Transverse colon (tissue), 4 donors: ENCODE measurements at regions not wholly inside any gene's neighbourhood (a gene's known extent, or its start where the extent isn't known, plus 50 kb on each side); places are given as distances from the start of the nearest gene placed in this dataset.
"Not testable (repeated sequence)": the region's sequence is repeated elsewhere in the genome, so short reads cannot be mapped to it uniquely, and the experiment has no call there.

ENCODE experiments used
- DNase-seq: peaks from one replicate; pipeline ENCODE4 v3.0.0-alpha.2; 2019
- H3K27ac ChIP-seq, 4 donors: fragments of 200-600 bp; sonication (generic); 2 replicates each; pipeline ENCODE4 v1.5.1; 2016 to 2018; ENCODE audit warnings: inconsistent platforms in 4 of 4
- H3K27me3 ChIP-seq: fragments of 200-600 bp; sonication (generic); 2 replicates; pipeline ENCODE4 v1.5.1; 2017; ENCODE audit warnings: inconsistent platforms
- H3K36me3 ChIP-seq, 4 donors: fragments of 200-600 bp; sonication (generic); 2 replicates each; pipeline ENCODE4 v1.5.1; 2017 to 2019; ENCODE audit warnings: inconsistent platforms in 4 of 4
- H3K4me1 ChIP-seq, 4 donors: fragments of 200-600 bp; sonication (generic); 2 replicates each; pipeline ENCODE4 v1.5.1; 2017 to 2020; ENCODE audit warnings: inconsistent platforms in 4 of 4
- H3K4me3 ChIP-seq, 4 donors: fragments of 200-600 bp; sonication (generic); 1 replicate in 1 of 4; 2 replicates in 3 of 4; pipeline versions ENCODE4 v1.5.1 to v1.6.1; 2017 to 2019; ENCODE audit warnings: inconsistent platforms in 4 of 4
- H3K9me3 ChIP-seq, 2 donors: fragments of 200-600 bp; sonication (generic); 2 replicates each; pipeline ENCODE4 v1.5.1; 2017 to 2019; ENCODE audit warnings: inconsistent platforms in 2 of 2
- EP300 ChIP-seq: sonication (generic); formaldehyde crosslinking; IDR thresholded peaks from one replicate; pipeline ENCODE4 v1.6.1; 2017; ENCODE audit warnings: antibody characterized with exemption, low read depth
- POLR2A ChIP-seq: fragments of 450-650 bp; IDR thresholded peaks from one replicate; pipeline ENCODE4 v1.6.1; 2016; ENCODE audit warnings: antibody characterized with exemption, mild to moderate bottlenecking, moderate library complexity
- POLR2AphosphoS5 ChIP-seq, 3 donors: sonication (generic); formaldehyde crosslinking; IDR thresholded peaks; one replicate each; pipeline ENCODE4 v1.6.1; 2016; ENCODE audit warnings: antibody characterized with exemption in 3 of 3
- WGBS, 2 donors: methylation state at CpG; one replicate each; pipeline ENCODE4 v1.1.5; 2018; ENCODE audit warnings: low coverage in 1 of 2; 5-methylcytosine and 5-hydroxymethylcytosine counted together
- in situ Hi-C, 4 donors: fragments of 200-750 bp; cut with MboI; loops; one replicate each; pipeline versions ENCODE4 v1.15.0 to v1.15.1; 2017; ENCODE audit warnings: low sequenced_read_pairs in 3 of 4, low pct_ligation_motif_present in 1 of 4, low pct_unique_long_range_greater_than_20kb in 1 of 4
- intact Hi-C: fragments of 100-400 bp; cut with DNase I; formaldehyde crosslinking; loops from one replicate; pipeline ENCODE4 v1.15.1; 2023; ENCODE audit warnings: low total_unique reads
- TF ChIP-seq, protein P1 (sequence below), 5 experiments: fragments of 200-600 bp in 3 of 5; fragments of 450-650 bp in 2 of 5; sonication (generic) in 3 of 5; IDR thresholded peaks; 1 replicate in 2 of 5; 2 replicates in 3 of 5; pipeline ENCODE4 v1.5.1; 2016 to 2017; ENCODE audit warnings: antibody characterized with exemption in 5 of 5, inconsistent platforms in 3 of 5, mild to moderate bottlenecking in 2 of 5, moderate library complexity in 1 of 5

DNA sequence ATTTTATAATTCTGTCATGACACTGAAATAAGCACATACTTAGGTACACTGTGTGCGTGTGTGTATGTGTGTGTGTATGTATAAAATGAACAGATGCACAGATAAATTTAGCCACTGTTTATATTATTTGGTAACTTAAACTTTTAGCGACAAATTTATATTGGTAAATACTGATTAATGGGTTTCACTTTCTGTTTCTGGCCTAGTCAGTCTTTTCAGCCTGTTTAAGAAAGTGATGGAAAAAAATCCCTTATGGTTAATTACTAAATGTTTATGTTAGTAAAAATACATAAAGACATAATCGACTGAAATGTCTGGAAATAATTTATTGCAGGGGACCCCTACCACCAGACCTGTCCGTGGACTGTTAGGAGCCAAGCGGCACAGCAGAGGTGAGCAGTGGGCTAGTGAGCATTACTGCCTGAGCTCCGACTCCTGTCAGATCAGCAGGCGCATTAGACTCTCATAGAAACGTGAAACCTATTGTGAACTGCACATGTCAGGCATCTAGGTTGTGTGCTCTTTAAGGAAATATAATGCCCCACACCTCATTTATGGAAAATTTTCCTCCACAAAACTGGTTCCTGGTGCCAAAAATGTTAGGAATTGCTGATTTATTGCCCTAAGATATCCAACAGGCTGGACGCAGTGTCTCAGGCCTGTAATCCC is 717.4 kb downstream of the SI start:
- H3K36me3 ChIP-seq = no peaks in the 10 kb centered on the region
- DNase-seq = no peak
- in situ Hi-C loops = no loop called here
- H3K27me3 ChIP-seq = no peaks in the 10 kb centered on the region
- no peaks in the 10 kb centered on the region for H3K4me1 ChIP-seq
- no peak overlapping the region for H3K27ac ChIP-seq
- 63 to 70% methylated on average over 7 to 9 of the region's 9 CpGs for WGBS, 2 donors
- TF ChIP-seq POLR2A (no peak), EP300 (no peak), POLR2AphosphoS5 (IDR thresholded peaks at IDR 0.05) (no peak)
- TF ChIP-seq, protein P1, sequence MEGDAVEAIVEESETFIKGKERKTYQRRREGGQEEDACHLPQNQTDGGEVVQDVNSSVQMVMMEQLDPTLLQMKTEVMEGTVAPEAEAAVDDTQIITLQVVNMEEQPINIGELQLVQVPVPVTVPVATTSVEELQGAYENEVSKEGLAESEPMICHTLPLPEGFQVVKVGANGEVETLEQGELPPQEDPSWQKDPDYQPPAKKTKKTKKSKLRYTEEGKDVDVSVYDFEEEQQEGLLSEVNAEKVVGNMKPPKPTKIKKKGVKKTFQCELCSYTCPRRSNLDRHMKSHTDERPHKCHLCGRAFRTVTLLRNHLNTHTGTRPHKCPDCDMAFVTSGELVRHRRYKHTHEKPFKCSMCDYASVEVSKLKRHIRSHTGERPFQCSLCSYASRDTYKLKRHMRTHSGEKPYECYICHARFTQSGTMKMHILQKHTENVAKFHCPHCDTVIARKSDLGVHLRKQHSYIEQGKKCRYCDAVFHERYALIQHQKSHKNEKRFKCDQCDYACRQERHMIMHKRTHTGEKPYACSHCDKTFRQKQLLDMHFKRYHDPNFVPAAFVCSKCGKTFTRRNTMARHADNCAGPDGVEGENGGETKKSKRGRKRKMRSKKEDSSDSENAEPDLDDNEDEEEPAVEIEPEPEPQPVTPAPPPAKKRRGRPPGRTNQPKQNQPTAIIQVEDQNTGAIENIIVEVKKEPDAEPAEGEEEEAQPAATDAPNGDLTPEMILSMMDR (IDR thresholded peaks at IDR 0.05) = no peak
- H3K9me3 ChIP-seq = no peaks in the 10 kb centered on the region
- intact Hi-C loops = no loop called here
- H3K4me3 ChIP-seq = no peak overlapping the region

DNA sequence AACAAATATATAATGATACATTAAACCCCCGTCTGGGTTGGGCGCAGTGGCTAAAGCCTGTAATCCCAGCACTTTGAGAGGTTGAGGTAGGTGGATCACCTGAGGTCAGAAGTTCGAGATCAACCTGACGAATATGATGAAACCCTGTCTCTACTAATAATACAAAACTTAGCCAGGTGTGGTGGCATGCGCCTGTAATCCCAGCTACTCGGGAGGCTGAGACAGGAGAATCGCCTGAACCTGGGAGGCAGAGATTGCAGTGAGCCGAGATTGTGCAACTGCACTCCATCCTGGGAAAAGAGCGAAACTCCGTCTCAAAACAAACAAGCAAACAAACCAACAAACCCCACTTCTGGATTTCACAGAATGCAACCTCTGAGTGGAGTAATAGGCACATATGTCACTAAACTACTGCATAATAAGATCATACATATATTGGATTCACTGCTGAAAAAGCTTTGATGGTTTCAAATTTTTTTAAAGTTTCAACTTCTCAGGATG is 718.2 kb downstream of the SI start:
- in situ Hi-C loops = no loop called here

DNA sequence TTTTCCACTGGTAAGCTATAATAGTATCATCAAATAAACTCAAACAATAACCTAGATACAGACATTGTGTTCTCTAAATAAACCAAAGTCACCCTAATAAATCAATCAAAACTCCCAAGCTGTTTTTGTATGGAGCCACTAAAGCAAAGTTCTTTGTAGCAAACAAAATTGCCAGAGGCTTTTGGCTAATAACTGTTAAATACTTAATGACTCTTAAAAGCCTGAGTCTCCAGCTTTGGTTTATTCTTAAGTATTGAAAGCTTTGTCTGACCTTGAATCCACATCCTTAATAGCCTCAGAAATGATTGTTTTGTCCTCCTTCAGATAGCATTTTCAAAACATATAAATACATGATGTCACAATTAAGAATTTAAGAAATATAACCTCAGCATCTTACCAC is 725.3 kb downstream of the SI start:
- intact Hi-C loops (no loop called here), in situ Hi-C loops (no loop called here)
- H3K27ac ChIP-seq = no peak overlapping the region
- H3K36me3 ChIP-seq = no peaks in the 10 kb centered on the region
- no peak overlapping the region for H3K4me3 ChIP-seq
- DNase-seq = no peak
- no peaks in the 10 kb centered on the region for H3K4me1 ChIP-seq
- TF ChIP-seq, protein P1 (IDR thresholded peaks at IDR 0.05) = no peak
- TF ChIP-seq EP300 = no peak
- TF ChIP-seq POLR2A = no peak
- no peak for TF ChIP-seq POLR2AphosphoS5 (IDR thresholded peaks at IDR 0.05)
- H3K9me3 ChIP-seq = no peaks in the 10 kb centered on the region
- H3K27me3 ChIP-seq = no peaks in the 10 kb centered on the region

More for the DNA sequence above, 718.2 kb downstream of the SI start:
- WGBS, 2 donors = 83 to 93% methylated on average over 7 to 10 of the region's 10 CpGs
- no peak for DNase-seq
- Histone ChIP-seq H3K4me1 (no peaks in the 10 kb centered on the region), H3K27ac (no peak overlapping the region), H3K4me3 (no peak overlapping the region), H3K27me3 (no peaks in the 10 kb centered on the region), H3K36me3 (no peaks in the 10 kb centered on the region), H3K9me3 (no peaks in the 10 kb centered on the region)
- intact Hi-C loops = no loop called here
- no peak for TF ChIP-seq POLR2AphosphoS5 (IDR thresholded peaks at IDR 0.05)
- TF ChIP-seq EP300 = no peak
- no peak for TF ChIP-seq POLR2A
- TF ChIP-seq, protein P1 (IDR thresholded peaks at IDR 0.05) = no peak

DNA sequence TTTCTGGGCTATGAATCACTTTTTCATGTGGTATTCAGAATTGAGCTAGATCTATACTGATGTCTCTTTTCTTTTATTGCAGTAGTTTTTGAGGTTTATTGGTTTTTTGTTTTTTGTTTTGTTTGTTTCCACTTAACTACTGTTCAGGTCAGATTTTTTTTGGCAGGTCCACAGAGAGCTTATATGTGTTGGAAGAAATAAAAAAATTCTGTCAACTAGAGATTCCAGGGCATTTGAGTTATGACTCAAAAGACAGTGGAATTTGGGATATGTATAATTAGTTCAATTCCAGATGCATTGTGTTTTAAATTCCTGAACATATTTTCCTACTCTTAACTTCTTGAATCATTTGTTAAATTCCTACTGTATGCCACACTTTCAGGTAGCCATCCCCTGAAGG is 727.2 kb downstream of the SI start:
- Histone ChIP-seq H3K27me3 (no peaks in the 10 kb centered on the region), H3K36me3 (no peaks in the 10 kb centered on the region), H3K9me3 (no peaks in the 10 kb centered on the region), H3K4me1 (peaks cover 0 to 2% (median 0%) of the 10 kb centered on the region in 4 donors), H3K4me3 (no peak overlapping the region), H3K27ac (no peak overlapping the region)
- TF ChIP-seq, protein P1 (IDR thresholded peaks at IDR 0.05) = no peak
- TF ChIP-seq POLR2AphosphoS5 (IDR thresholded peaks at IDR 0.05) (no peak), POLR2A (no peak), EP300 (no peak)
- in situ Hi-C loops = no loop called here
- intact Hi-C loops = no loop called here
- DNase-seq = no peak

DNA sequence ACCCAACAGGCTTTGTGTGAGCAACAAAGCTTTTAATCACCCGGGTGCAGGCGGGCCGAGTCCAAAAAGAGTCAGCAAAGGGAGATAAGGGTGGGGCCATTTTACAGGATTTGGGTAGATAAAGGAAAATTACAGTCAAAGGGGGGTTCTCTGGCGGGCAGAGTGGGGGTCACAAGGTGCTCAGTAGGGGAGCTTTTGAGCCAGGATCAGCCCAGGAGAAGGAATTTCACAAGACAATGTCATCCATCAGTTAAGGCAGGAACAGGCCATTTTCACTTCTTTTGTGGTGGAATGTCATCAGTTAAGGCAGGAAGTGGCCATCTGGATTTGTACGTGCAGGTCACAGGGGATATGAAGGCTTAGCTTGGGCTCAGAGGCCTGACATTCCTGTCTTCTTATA is 736.1 kb downstream of the SI start:
- H3K36me3 ChIP-seq, H3K9me3 ChIP-seq, H3K27me3 ChIP-seq, DNase-seq, in situ Hi-C loops, intact Hi-C loops, H3K4me3 ChIP-seq, H3K27ac ChIP-seq: not testable (repeated sequence)
- WGBS, 2 donors = 86 to 88% methylated on average over 5 of the region's 5 CpGs
- peaks cover 0 to 18% (median 3%) of the 10 kb centered on the region in 4 donors for H3K4me1 ChIP-seq
